ENCODE measurements at regions not wholly inside any gene's neighbourhood (a gene's known extent, or its start where the extent isn't known, plus 50 kb on each side); places are given as distances from the start of the nearest gene placed in this dataset.
"Not testable (repeated sequence)": the region's sequence is repeated elsewhere in the genome, so short reads cannot be mapped to it uniquely, and the experiment has no call there.

GRCh38 chr15:38996111-38996631, 431.6 kb upstream of the RASGRP1 start:
- no peak for DNase-seq

DNA sequence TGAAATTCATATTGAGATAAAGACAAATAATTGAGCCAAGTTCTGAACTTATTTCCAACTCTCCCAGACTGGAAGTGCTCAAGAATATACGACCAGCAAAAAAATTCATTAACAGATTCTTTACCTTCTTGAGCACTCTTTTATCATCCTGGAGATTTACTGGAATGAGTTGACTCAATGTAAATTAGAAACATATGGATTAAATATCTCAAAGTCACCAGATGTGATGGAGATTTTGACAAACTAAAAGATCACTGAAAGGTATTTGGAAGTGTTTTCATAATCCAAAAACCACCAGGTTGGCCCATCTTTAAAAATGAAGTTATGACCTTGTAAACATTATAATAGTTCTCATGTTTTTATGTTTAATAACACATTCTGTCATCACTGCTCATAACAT, 433.2 kb upstream of the RASGRP1 start:
- DNase-seq: no peak

GRCh38 chr15:39000008-39000734, 435.6 kb upstream of the RASGRP1 start:
- no peak for DNase-seq

DNA sequence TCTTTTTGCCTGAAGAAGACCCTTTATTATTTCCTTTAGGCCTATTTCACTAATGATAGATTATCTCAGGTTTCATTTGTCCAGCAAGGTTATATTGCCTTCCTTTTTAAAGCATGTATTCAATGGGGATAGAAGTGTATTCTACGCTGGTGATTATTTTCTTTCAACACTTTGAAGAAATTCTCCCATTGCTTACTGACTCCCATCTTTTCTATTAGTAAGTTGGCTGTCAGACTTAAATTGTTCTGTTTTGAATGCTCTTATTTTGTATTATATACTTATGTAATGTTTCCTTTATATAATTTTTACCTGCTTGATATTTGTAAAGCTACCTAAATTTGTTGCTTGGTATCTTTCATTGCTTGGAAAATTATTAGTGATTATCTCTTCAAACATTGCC, 445.1 kb upstream of the RASGRP1 start:
- no peak for DNase-seq

- DNase-seq: not testable (repeated sequence)
Observed at GRCh38 chr15:39011066-39011465, 446.5 kb upstream of the RASGRP1 start.

- DNase-seq: no peak
Observed at GRCh38 chr15:39013262-39013661, 448.6 kb upstream of the RASGRP1 start.

- no peak for DNase-seq
Observed at GRCh38 chr15:39014682-39015081, 450.1 kb upstream of the RASGRP1 start.

GRCh38 chr15:39016706-39017105, 452.1 kb upstream of the RASGRP1 start:
- no peak for DNase-seq

DNA sequence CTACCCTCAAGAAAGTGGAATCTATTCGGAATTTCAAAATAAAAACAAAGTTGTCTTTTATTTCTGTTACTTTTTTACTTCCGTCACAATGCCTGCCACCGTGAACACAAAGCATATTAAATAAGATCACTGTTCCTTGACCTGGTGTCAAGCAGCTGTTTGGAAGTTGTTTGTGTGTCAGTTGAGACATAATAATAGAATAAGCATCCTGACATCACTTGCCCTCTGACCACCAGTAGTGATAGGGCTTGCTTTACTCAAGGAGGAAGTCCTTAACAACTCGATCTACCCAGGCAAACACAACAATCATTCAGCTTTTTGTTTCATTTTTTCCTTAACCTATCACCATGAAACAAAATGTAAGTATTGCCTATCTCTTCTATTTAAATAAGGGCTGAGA, 454.4 kb upstream of the RASGRP1 start:
- DNase-seq: no peak

DNA sequence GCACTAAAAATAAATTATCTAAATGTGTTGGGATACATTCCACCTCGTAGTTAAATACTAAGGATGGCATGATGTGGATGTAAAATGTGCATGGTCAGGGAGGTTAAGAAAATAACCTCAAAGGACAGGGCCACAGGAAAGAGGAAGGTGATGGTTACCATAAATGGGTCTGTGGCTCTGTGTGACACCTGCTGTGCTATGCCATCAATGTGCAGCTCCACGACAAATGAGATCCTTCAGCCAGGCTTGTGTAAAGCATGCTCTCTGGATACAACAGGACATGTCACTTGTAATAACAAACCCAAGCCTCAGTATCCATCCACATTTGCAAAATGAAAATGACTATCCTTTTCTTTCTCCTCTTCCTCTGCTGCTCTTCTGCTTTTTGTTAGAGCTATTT, 456.7 kb upstream of the RASGRP1 start:
- no peak for DNase-seq

GRCh38 chr15:39022532-39023305, 458.1 kb upstream of the RASGRP1 start:
- DNase-seq: no peak

- no peak for DNase-seq
Observed at GRCh38 chr15:39025321-39025720, 460.7 kb upstream of the RASGRP1 start.

GRCh38 chr15:39025881-39026280, 461.3 kb upstream of the RASGRP1 start:
- DNase-seq: no peak

DNA sequence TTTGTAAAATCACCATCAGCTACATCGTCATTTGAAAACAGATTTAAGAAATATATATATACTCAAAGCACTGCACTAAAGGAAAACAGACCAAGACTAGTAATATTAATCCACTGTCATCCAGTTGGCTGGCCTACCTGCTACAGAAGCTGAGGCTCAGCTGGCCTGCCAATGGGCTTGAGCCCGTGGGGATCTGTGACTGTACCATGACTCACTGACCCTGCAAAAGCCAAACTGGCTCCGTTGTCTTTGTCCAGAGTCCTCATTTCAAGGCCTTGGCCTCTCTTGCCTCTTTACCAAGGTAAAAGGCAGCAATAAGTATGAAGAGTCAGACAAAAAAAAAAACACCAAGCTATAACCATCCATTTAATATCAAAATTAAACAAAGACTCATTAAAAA, 463.5 kb upstream of the RASGRP1 start:
- DNase-seq: no peak

DNA sequence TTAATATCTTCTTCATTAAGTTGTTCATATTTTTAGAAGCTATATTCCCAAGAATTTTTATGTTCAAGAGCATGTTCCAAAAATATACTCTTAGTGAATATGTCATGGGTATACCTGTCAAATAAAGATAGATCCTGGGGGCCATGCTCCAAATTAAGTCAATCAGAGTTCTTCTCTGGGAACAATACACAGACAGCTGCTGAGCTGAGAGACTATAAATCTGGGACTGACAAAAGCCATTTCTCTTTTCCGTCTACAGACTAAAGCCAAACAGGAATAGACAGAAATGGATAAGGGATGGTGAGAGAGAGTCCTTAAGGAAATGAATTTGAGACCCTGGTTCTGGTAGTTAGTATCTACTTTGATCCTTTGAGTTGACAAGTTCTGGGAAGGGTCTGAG, 465.1 kb upstream of the RASGRP1 start:
- DNase-seq: no peak

GRCh38 chr15:39030291-39031070, 465.9 kb upstream of the RASGRP1 start:
- DNase-seq: no peak

DNA sequence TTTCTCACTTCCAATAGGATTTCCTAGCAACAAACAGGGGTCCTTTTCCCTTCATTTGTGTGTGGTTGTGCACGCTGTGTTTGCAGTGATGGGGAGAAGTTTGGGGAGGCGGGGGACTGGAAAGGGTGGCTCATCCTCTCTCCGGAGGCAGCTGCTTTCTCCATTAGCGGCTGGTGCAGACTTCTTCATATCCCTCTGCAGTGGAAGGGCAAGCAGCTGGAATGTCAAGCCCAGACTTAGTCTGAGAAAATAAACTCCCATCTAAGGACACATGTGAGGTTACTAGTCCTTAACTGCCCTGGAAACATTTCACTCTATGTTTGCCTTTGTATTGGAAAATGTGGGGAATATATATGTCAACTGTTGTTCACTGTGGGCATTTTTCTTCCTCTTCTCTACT, 467.0 kb upstream of the RASGRP1 start:
- no peak for DNase-seq

DNA sequence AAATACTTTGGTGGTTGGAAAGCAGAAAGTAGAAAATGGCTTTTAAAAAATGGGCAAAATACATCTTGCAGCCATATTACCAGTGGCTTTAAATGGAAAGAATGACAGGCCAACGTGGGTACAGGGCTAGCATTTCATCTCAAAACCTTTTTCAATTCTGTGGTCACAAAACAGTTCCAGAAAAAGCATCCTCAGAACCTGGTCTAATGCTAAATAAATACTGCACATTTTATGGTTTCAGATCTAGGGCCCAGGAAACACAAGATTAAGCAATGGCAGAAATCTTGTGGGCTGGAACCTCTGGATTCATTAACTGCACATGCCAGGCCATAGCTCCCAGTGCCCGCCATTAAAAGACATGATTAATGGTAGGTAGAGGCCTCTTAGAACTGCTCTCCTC, 470.2 kb upstream of the RASGRP1 start:
- no peak for DNase-seq

- not testable (repeated sequence) for DNase-seq
Observed at GRCh38 chr15:39037611-39038010, 473.0 kb upstream of the RASGRP1 start.

- DNase-seq: no peak
Observed at GRCh38 chr15:39040861-39041260, 476.2 kb upstream of the RASGRP1 start.

- no peak for DNase-seq
Observed at GRCh38 chr15:39041979-39042495, 477.4 kb upstream of the RASGRP1 start.

DNA sequence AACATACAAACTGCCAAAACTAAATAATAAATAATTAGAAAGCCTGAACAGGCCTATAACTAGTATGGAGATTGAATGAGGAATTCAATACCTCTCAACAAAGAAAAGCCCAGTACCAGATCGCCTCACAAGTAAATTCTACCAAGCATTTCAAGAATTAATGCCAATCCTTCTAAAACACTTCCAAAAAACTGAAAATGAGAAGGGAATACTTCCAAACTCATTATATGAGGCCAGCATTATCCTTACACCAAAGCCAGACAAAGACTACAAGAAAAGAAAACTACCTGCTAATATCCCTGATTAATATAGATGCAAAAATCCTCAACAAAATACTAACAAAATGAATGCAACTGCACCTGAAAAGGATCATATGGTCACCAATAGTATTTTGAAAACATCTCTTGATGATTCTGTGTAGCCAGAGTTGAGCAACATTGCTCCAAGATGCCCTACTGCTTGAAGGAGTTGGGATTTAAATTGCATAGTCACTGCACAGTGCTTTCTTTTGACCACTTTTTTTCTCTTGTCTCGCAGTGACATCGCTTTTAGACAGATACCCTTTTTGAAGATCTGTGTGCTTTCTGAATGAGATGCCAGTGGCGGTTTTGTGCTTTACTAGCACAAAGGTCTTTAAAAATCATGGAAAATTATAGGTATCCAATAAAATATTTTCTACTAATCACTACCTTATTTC, 487.2 kb upstream of the RASGRP1 start:
- DNase-seq: no peak

- no peak for DNase-seq
Observed at GRCh38 chr15:39052323-39052705, 487.7 kb upstream of the RASGRP1 start.
